Fibroblast of lung (primary cell): ENCODE measurements at regions not wholly inside any gene's neighbourhood (a gene's known extent, or its start where the extent isn't known, plus 50 kb on each side); places are given as distances from the start of the nearest gene placed in this dataset.

Source experiments
- CTCF ChIP-seq, 2 donors: IDR thresholded peaks in 1 of 2; conservative IDR thresholded peaks in 1 of 2; 1 replicate in 1 of 2; 2 replicates in 1 of 2; pipeline ENCODE4 v1.5.1; 2011 to 2012; ENCODE audit warnings: low read length in 2 of 2, control low read depth in 1 of 2, inconsistent platforms in 1 of 2, low read depth in 1 of 2, mild to moderate bottlenecking in 1 of 2
- EZH2 ChIP-seq: IDR thresholded peaks from 2 replicates; pipeline ENCODE4 v1.5.1; 2012; ENCODE audit warnings: low read length, control low read depth, mild to moderate bottlenecking; ENCODE audit errors: missing control alignments

DNA sequence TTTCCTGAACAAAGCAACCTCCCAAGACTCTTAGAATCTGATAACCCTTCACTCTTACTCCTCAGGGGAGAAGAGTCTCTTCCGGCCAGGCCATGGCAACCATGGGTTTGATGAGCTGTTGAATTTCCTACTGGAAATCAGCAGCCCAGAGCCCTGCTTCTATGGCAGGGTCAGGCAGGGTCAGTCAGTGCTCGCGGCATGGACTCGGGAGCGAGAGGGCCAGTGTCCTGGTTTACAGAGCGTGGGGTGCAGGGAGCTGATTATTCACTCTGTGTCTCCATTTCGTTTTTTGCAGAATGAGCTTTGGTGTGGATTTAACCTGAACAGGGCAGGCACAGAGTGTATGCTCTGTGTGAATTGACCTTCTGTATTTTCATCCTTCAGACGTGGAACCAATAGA is 340.6 kb upstream of the SFSWAP start:
- no peak for TF ChIP-seq EZH2
- TF ChIP-seq CTCF (conservative IDR thresholded peaks at IDR 0.05 in 1 of 2, IDR thresholded peaks at IDR 0.05 in 1 of 2; ENCODE audit: low read depth in 1 of 2, low read length in 2 of 2), result no peak
